Middle frontal gyrus (tissue), 1 donor: ENCODE measurements at regions not wholly inside any gene's neighbourhood (a gene's known extent, or its start where the extent isn't known, plus 50 kb on each side); places are given as distances from the start of the nearest gene placed in this dataset.
A peak's percentile ranks its signal among the peaks of the same experiment; 100 is the strongest.
"Not testable (repeated sequence)": the region's sequence is repeated elsewhere in the genome, so short reads cannot be mapped to it uniquely, and the experiment has no call there.

Experiments used
- DNase-seq: peaks from one replicate; pipeline ENCODE4 v3.0.0-alpha.2; 2015; ENCODE audit warnings: low spot score; ENCODE audit errors: extremely low spot score

GRCh38 chr1:184858288-184858687 is 103.6 kb upstream of the EDEM3 start:
- no peak for DNase-seq

- DNase-seq, result no peak
Observed at GRCh38 chr1:184854496-184855140, 100.0 kb upstream of the EDEM3 start.

- no peak for DNase-seq
Observed at GRCh38 chr1:184854036-184854435, 99.4 kb upstream of the EDEM3 start.

GRCh38 chr1:184851822-184852746 is 97.4 kb upstream of the EDEM3 start:
- no peak for DNase-seq

GRCh38 chr1:184843732-184844495 is 89.3 kb upstream of the EDEM3 start:
- DNase-seq, result no peak

- DNase-seq, result no peak
Observed at GRCh38 chr1:184840596-184840995, 85.9 kb upstream of the EDEM3 start.

GRCh38 chr1:184838504-184838951 is 83.9 kb upstream of the EDEM3 start:
- peak; percentile 13 for DNase-seq

GRCh38 chr1:184836934-184837895 is 82.6 kb upstream of the EDEM3 start:
- DNase-seq, result no peak

- DNase-seq, result no peak
Observed at GRCh38 chr1:184836141-184836540, 81.5 kb upstream of the EDEM3 start.

- not testable (repeated sequence) for DNase-seq
Observed at GRCh38 chr1:184833994-184834393, 79.3 kb upstream of the EDEM3 start.

GRCh38 chr1:184832517-184832916 is 77.9 kb upstream of the EDEM3 start:
- no peak for DNase-seq

- not testable (repeated sequence) for DNase-seq
Observed at GRCh38 chr1:184829496-184829895, 74.8 kb upstream of the EDEM3 start.

- DNase-seq, result no peak
Observed at GRCh38 chr1:184828369-184828717, 73.7 kb upstream of the EDEM3 start.

GRCh38 chr1:184827600-184828368 is 73.1 kb upstream of the EDEM3 start:
- DNase-seq, result no peak

- DNase-seq, result no peak
Observed at GRCh38 chr1:184826001-184826400, 71.3 kb upstream of the EDEM3 start.

GRCh38 chr1:184825571-184825970 is 70.9 kb upstream of the EDEM3 start:
- no peak for DNase-seq

- DNase-seq, result no peak
Observed at GRCh38 chr1:184824691-184825323, 70.1 kb upstream of the EDEM3 start.

- DNase-seq, result no peak
Observed at GRCh38 chr1:184823080-184823479, 68.4 kb upstream of the EDEM3 start.

GRCh38 chr1:184822267-184822666 is 67.6 kb upstream of the EDEM3 start:
- DNase-seq, result no peak
